Endodermal cell (in vitro differentiated cells): ENCODE measurements at regions not wholly inside any gene's neighbourhood (a gene's known extent, or its start where the extent isn't known, plus 50 kb on each side); places are given as distances from the start of the nearest gene placed in this dataset.

Source experiments
- DNase-seq: peaks from one replicate; pipeline ENCODE4 v3.0.0-alpha.2; 2017
- H3K27ac ChIP-seq: 2 replicates; pipeline ENCODE4 v1.5.1; 2013; ENCODE audit warnings: mild to moderate bottlenecking, low read depth, low read length, moderate library complexity
- H3K27me3 ChIP-seq: 2 replicates; pipeline ENCODE4 v1.6.1; 2013; ENCODE audit warnings: mild to moderate bottlenecking, low read length, moderate library complexity; ENCODE audit not compliant: insufficient read depth, control insufficient read depth, poor library complexity, severe bottlenecking
- H3K36me3 ChIP-seq: 2 replicates; pipeline ENCODE4 v1.7.0; 2013; ENCODE audit warnings: mild to moderate bottlenecking, low read length, moderate library complexity; ENCODE audit not compliant: control insufficient read depth, insufficient read depth
- H3K4me1 ChIP-seq: one replicate; pipeline ENCODE4 v1.7.0; 2013; ENCODE audit warnings: low read length; ENCODE audit not compliant: control insufficient read depth, insufficient read depth
- H3K4me3 ChIP-seq: 2 replicates; pipeline ENCODE4 v1.5.1; 2013; ENCODE audit warnings: mild to moderate bottlenecking, low read length, moderate library complexity
- H3K9ac ChIP-seq: 2 replicates; pipeline ENCODE4 v1.6.1; 2013; ENCODE audit warnings: mild to moderate bottlenecking, low read length, moderate library complexity; ENCODE audit not compliant: poor library complexity, severe bottlenecking; ENCODE audit errors: extremely low read depth
- H3K9me3 ChIP-seq: 2 replicates; pipeline ENCODE4 v1.6.1; 2013; ENCODE audit warnings: mild to moderate bottlenecking, low read length, moderate library complexity; ENCODE audit not compliant: control insufficient read depth
- H3K27ac Mint-ChIP-seq: 2 replicates; pipeline ENCODE4 v1.8.0; 2020; ENCODE audit warnings: mixed read lengths
- H3K27me3 Mint-ChIP-seq: 2 replicates; pipeline ENCODE4 v1.8.0; 2021; ENCODE audit warnings: mild to moderate bottlenecking, mixed read lengths; ENCODE audit not compliant: insufficient read depth
- H3K36me3 Mint-ChIP-seq: 2 replicates; pipeline ENCODE4 v1.8.0; 2020; ENCODE audit warnings: low read depth, mixed read lengths
- H3K4me1 Mint-ChIP-seq: 2 replicates; pipeline ENCODE4 v1.8.0; 2020; ENCODE audit warnings: mixed read lengths
- H3K4me3 Mint-ChIP-seq: 2 replicates; pipeline ENCODE4 v1.8.0; 2020; ENCODE audit warnings: mild to moderate bottlenecking, moderate library complexity, mixed read lengths
- H3K9me3 Mint-ChIP-seq: 2 replicates; pipeline ENCODE4 v1.8.0; 2020; ENCODE audit warnings: mild to moderate bottlenecking, mixed read lengths
- WGBS, 2 experiments: methylation state at CpG; one replicate each; pipeline versions ENCODE4 v1.1.5 to v1.1.7; 2013; ENCODE audit warnings: missing lambda C conversion rate in 2 of 2, mixed read lengths in 1 of 2; ENCODE audit not compliant: insufficient coverage in 1 of 2, insufficient read length in 1 of 2; 5-methylcytosine and 5-hydroxymethylcytosine counted together
- TF ChIP-seq, protein P1 (sequence below): fragments of 200-600 bp; sonication (generic); conservative IDR thresholded peaks from 2 replicates; pipeline ENCODE4 v1.5.0; 2021; ENCODE audit warnings: antibody characterized with exemption, mild to moderate bottlenecking

GRCh38 chr17:33950061-33950460 is 305.0 kb upstream of the CCL2 start:
- Histone ChIP-seq H3K9ac (no peak overlapping the region), H3K36me3 (no peaks in the 10 kb centered on the region), H3K9me3 (no peaks in the 10 kb centered on the region), H3K4me3 (no peak overlapping the region), H3K4me1 (no peaks in the 10 kb centered on the region), H3K27ac (no peak overlapping the region), H3K27me3 (peaks cover 2% of the 10 kb centered on the region)
- no peak for DNase-seq
- H3K4me1 Mint-ChIP-seq = peaks cover 11% of the 10 kb centered on the region
- H3K9me3 Mint-ChIP-seq = no peaks in the 10 kb centered on the region
- no peak overlapping the region for H3K4me3 Mint-ChIP-seq
- no peaks in the 10 kb centered on the region for H3K36me3 Mint-ChIP-seq
- TF ChIP-seq, protein P1, sequence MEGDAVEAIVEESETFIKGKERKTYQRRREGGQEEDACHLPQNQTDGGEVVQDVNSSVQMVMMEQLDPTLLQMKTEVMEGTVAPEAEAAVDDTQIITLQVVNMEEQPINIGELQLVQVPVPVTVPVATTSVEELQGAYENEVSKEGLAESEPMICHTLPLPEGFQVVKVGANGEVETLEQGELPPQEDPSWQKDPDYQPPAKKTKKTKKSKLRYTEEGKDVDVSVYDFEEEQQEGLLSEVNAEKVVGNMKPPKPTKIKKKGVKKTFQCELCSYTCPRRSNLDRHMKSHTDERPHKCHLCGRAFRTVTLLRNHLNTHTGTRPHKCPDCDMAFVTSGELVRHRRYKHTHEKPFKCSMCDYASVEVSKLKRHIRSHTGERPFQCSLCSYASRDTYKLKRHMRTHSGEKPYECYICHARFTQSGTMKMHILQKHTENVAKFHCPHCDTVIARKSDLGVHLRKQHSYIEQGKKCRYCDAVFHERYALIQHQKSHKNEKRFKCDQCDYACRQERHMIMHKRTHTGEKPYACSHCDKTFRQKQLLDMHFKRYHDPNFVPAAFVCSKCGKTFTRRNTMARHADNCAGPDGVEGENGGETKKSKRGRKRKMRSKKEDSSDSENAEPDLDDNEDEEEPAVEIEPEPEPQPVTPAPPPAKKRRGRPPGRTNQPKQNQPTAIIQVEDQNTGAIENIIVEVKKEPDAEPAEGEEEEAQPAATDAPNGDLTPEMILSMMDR = no peak
- WGBS, 2 experiments = 93 to 100% methylated on average over 4 to 6 of the region's 6 CpGs
- no peak overlapping the region for H3K27ac Mint-ChIP-seq
- peaks cover 5% of the 10 kb centered on the region for H3K27me3 Mint-ChIP-seq

- Mint-ChIP-seq H3K9me3 (peaks cover 4% of the 10 kb centered on the region), H3K27ac (no peak overlapping the region), H3K4me1 (peaks cover 7% of the 10 kb centered on the region), H3K4me3 (no peak overlapping the region), H3K36me3 (no peaks in the 10 kb centered on the region), H3K27me3 (peaks cover 8% of the 10 kb centered on the region)
- TF ChIP-seq, protein P1 = no peak
- H3K9me3 ChIP-seq = no peaks in the 10 kb centered on the region
- DNase-seq = no peak
- no peaks in the 10 kb centered on the region for H3K4me1 ChIP-seq
- H3K4me3 ChIP-seq = no peak overlapping the region
- H3K9ac ChIP-seq = no peak overlapping the region
- peaks cover 4% of the 10 kb centered on the region for H3K27me3 ChIP-seq
- H3K27ac ChIP-seq = no peak overlapping the region
- H3K36me3 ChIP-seq = no peaks in the 10 kb centered on the region
- WGBS, 2 experiments = 92% methylated on average over 1 of the region's 1 CpG; no CpG with 5 or more reads in 1 of the 2 experiments
Measured at GRCh38 chr17:33952425-33952824, 302.7 kb upstream of the CCL2 start.

DNA sequence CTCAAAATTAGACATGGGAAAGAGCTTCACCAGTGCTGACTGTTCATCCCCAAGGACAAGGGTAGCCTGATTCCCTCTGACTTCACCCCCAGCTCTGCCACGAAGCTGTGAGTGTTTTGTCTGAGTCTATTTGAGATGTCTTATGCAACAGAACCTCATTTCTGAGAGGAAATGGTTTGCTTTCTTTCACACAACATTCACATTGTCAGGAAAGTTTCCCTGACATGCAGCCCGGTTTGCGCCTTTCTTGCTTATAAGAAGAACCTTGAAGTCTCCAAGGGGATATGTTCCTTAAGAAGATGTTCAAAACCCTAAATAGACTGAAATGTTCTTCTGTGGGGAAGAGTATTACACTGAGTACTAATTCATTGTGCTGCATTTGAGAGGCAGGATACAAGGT is 300.5 kb upstream of the CCL2 start:
- H3K36me3 ChIP-seq = no peaks in the 10 kb centered on the region
- Mint-ChIP-seq H3K27ac (no peak overlapping the region), H3K9me3 (peaks cover 21% of the 10 kb centered on the region), H3K27me3 (peaks cover 13% of the 10 kb centered on the region), H3K4me1 (peaks cover 5% of the 10 kb centered on the region), H3K4me3 (no peak overlapping the region), H3K36me3 (no peaks in the 10 kb centered on the region)
- TF ChIP-seq, protein P1 = no peak
- DNase-seq = no peak
- peaks cover 19% of the 10 kb centered on the region for H3K9me3 ChIP-seq
- no peak overlapping the region for H3K9ac ChIP-seq
- peaks cover 4% of the 10 kb centered on the region for H3K27me3 ChIP-seq
- no peaks in the 10 kb centered on the region for H3K4me1 ChIP-seq
- WGBS, 2 experiments = 82 to 99% methylated on average over 3 of the region's 3 CpGs
- H3K4me3 ChIP-seq = no peak overlapping the region
- H3K27ac ChIP-seq = no peak overlapping the region
